Thyroid gland (tissue), 4 donors: ENCODE measurements at regions not wholly inside any gene's neighbourhood (a gene's known extent, or its start where the extent isn't known, plus 50 kb on each side); places are given as distances from the start of the nearest gene placed in this dataset.

Experiments used
- POLR2A ChIP-seq, 2 donors: fragments of 450-650 bp; IDR thresholded peaks; one replicate each; pipeline ENCODE4 v1.6.1; 2017; ENCODE audit warnings: antibody characterized with exemption in 2 of 2, mild to moderate bottlenecking in 2 of 2, moderate library complexity in 1 of 2
- TF ChIP-seq, protein P1 (sequence below), 6 experiments: fragments of 200-600 bp in 3 of 6; fragments of 450-650 bp in 3 of 6; sonication (generic) in 3 of 6; IDR thresholded peaks; one replicate each; pipeline ENCODE4 v1.5.1; 2016 to 2019; ENCODE audit warnings: antibody characterized with exemption in 6 of 6, mild to moderate bottlenecking in 2 of 6, inconsistent platforms in 1 of 6, moderate library complexity in 1 of 6

DNA sequence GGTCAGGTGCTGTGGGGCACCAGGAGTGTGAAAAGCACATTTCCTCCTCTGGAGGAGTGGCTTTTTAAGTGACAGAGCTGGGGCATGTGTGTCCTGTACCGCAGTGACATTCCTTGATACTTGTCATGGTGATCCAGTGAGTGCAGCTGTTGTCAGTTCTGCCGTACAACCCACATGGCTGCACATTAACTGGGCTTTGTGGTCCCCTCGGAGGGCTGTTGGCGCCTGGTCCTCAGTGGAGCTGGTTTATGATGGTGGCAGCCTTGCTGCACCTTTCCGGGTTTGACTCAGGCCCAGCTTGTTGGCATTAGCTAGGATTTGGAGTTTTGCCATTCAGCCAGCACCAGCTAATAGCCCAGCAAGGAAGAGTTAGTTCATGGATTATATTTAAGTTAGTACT is 77.0 kb downstream of the SLC25A47 start:
- TF ChIP-seq, protein P1, sequence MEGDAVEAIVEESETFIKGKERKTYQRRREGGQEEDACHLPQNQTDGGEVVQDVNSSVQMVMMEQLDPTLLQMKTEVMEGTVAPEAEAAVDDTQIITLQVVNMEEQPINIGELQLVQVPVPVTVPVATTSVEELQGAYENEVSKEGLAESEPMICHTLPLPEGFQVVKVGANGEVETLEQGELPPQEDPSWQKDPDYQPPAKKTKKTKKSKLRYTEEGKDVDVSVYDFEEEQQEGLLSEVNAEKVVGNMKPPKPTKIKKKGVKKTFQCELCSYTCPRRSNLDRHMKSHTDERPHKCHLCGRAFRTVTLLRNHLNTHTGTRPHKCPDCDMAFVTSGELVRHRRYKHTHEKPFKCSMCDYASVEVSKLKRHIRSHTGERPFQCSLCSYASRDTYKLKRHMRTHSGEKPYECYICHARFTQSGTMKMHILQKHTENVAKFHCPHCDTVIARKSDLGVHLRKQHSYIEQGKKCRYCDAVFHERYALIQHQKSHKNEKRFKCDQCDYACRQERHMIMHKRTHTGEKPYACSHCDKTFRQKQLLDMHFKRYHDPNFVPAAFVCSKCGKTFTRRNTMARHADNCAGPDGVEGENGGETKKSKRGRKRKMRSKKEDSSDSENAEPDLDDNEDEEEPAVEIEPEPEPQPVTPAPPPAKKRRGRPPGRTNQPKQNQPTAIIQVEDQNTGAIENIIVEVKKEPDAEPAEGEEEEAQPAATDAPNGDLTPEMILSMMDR (IDR thresholded peaks at IDR 0.05): no peak
- TF ChIP-seq POLR2A (IDR thresholded peaks at IDR 0.05): no peak
